HepG2 (cell line): ENCODE measurements at regions not wholly inside any gene's neighbourhood (a gene's known extent, or its start where the extent isn't known, plus 50 kb on each side); places are given as distances from the start of the nearest gene placed in this dataset.
"Not testable (repeated sequence)": the region's sequence is repeated elsewhere in the genome, so short reads cannot be mapped to it uniquely, and the experiment has no call there.

Source experiments
- ATAC-seq: fragments of 200-7000 bp; cut with Tn5 transposase; 3 replicates; pipeline ENCODE4 v1.9.1; 2020; ENCODE audit warnings: mild to moderate bottlenecking, moderate library complexity
- BruUV-seq: library from RNA; stranded (reverse); fragments of 400-500 nt; replicated peaks from 2 replicates; lab custom pipeline; 2021; lab: Mats Ljungman, UMichigan
- CTCF ChIA-PET: fragments of 300-600 bp; formaldehyde crosslinking; extraction: SDS; loops from one replicate; lab custom pipeline; 2021; ENCODE audit warnings: low total read pairs, inconsistent platforms, low intra/inter-chr PET ratio; lab: Yijun Ruan, JAX
- POLR2A ChIA-PET: fragments of 350-600 bp; sonication (Branson Sonifier 250); formaldehyde crosslinking; loops from one replicate; lab custom pipeline; 2020; ENCODE audit warnings: antibody characterized with exemption, inconsistent platforms; lab: Yijun Ruan, JAX
- DNase-seq: peaks from one replicate; pipeline ENCODE4 v3.0.0-alpha.2; 2015; ENCODE audit warnings: low spot score
- FAIRE-seq: peaks from 3 replicates; lab custom pipeline; 2011; peaks lifted over from hg19 to GRCh38; lab: Jason Lieb, UNC
- H2AFZ ChIP-seq: one replicate; pipeline ENCODE4 v1.6.1; 2011; ENCODE audit warnings: low read length, inconsistent platforms
- H3K27ac ChIP-seq: fragments of 300-600 bp; 3 replicates; pipeline ENCODE4 v1.8.0; 2011; ENCODE audit warnings: mixed run types, mild to moderate bottlenecking, mixed read lengths, low read length, inconsistent platforms; ENCODE audit not compliant: insufficient read depth; ENCODE audit errors: extremely low read length
- H3K27me3 ChIP-seq, 2 experiments: fragments of 200-600 bp in 1 of 2; 2 replicates in 1 of 2; 3 replicates in 1 of 2; pipeline versions ENCODE4 v1.6.0 to v1.8.0; 2011; ENCODE audit warnings: low read length in 2 of 2, mild to moderate bottlenecking in 2 of 2, moderate library complexity in 2 of 2, inconsistent platforms in 1 of 2; ENCODE audit not compliant: insufficient read depth in 2 of 2, control insufficient read depth in 1 of 2
- H3K36me3 ChIP-seq, 2 experiments: fragments of 200-600 bp in 1 of 2; replicated peaks in 1 of 2; 2 replicates in 1 of 2; 3 replicates in 1 of 2; pipeline versions ENCODE4 v1.5.1 to v1.8.0; 2011; ENCODE audit warnings: low read length in 2 of 2, inconsistent platforms in 1 of 2; ENCODE audit not compliant: insufficient read depth in 2 of 2, control insufficient read depth in 1 of 2
- H3K4me1 ChIP-seq: 2 replicates; pipeline ENCODE4 v1.5.1; 2012; ENCODE audit warnings: low read length, inconsistent platforms; ENCODE audit not compliant: insufficient read depth
- H3K4me2 ChIP-seq: 2 replicates; pipeline ENCODE4 v1.6.0; 2011; ENCODE audit warnings: low read depth, low read length, inconsistent platforms
- H3K4me3 ChIP-seq, 3 experiments: fragments of 200-600 bp in 1 of 3; sonication (generic), shearing (Covaris generic) in 1 of 3; replicated peaks in 1 of 3; 2 replicates each; pipeline ENCODE4 v1.5.1; 2011 to 2016; ENCODE audit warnings: low read length in 3 of 3, inconsistent platforms in 2 of 3, low read depth in 2 of 3, mild to moderate bottlenecking in 2 of 3, control low read depth in 1 of 3, mixed read lengths in 1 of 3; ENCODE audit not compliant: insufficient read depth in 1 of 3
- H3K79me2 ChIP-seq: one replicate; pipeline ENCODE4 v1.6.1; 2011; ENCODE audit warnings: low read length, inconsistent platforms; ENCODE audit not compliant: insufficient read depth
- H3K9ac ChIP-seq: 2 replicates; pipeline ENCODE4 v1.6.0; 2011; ENCODE audit warnings: mild to moderate bottlenecking, low read depth, low read length, inconsistent platforms; ENCODE audit not compliant: insufficient read depth
- H3K9me3 ChIP-seq: 2 replicates; pipeline ENCODE4 v1.5.1; 2012; ENCODE audit warnings: mild to moderate bottlenecking, low read length
- H4K20me1 ChIP-seq: 2 replicates; pipeline ENCODE4 v1.6.0; 2011; ENCODE audit warnings: inconsistent platforms, mild to moderate bottlenecking, low read length, moderate library complexity; ENCODE audit not compliant: insufficient read depth
- GABPB1 ChIP-seq: IDR thresholded peaks from 2 replicates; pipeline ENCODE4 v1.6.1; 2016; ENCODE audit warnings: mild to moderate bottlenecking, missing genetic modification reagents, moderate library complexity, missing compliant biosample characterization
- ISX ChIP-seq: sonication (generic); formaldehyde crosslinking; conservative IDR thresholded peaks from 2 replicates; pipeline ENCODE4 v1.5.0; 2020; ENCODE audit warnings: missing genetic modification reagents
- KAT8 ChIP-seq: IDR thresholded peaks from 2 replicates; pipeline ENCODE4 v1.6.1; 2016; ENCODE audit warnings: missing genetic modification reagents, missing compliant biosample characterization
- THAP8 ChIP-seq: sonication (generic); formaldehyde crosslinking; IDR thresholded peaks from 2 replicates; pipeline ENCODE4 v1.5.1; 2020; ENCODE audit warnings: missing genetic modification reagents, mild to moderate bottlenecking, borderline replicate concordance
- ZNF329 ChIP-seq: sonication (generic); formaldehyde crosslinking; IDR thresholded peaks from 2 replicates; pipeline ENCODE4 v1.9.0; 2021; ENCODE audit warnings: low read depth, mild to moderate bottlenecking, missing genetic modification reagents
- ZNF546 ChIP-seq: sonication (generic); formaldehyde crosslinking; conservative IDR thresholded peaks from 2 replicates; pipeline ENCODE4 v1.8.1; 2023; ENCODE audit warnings: mild to moderate bottlenecking, missing genetic modification reagents
- whole genome bisulfite sequencing: methylation state at CpG from one replicate; pipeline ENCODE4 v1.1.6; 2017; ENCODE audit warnings: low lambda C conversion rate; 5-methylcytosine and 5-hydroxymethylcytosine counted together
- in situ Hi-C: cut with HindIII; loops from 2 replicates; pipeline ENCODE4 v1.10.0; 2017; ENCODE audit warnings: low pct_unique_long_range_greater_than_20kb; ENCODE audit not compliant: extremely low pct_ligation_motif_present
- intact Hi-C: fragments of 100-400 bp; cut with micrococcal nuclease; formaldehyde crosslinking; loops from one replicate; pipeline ENCODE4 v1.10.0; 2022; ENCODE audit not compliant: unreplicated experiment

GRCh38 chr11:89590008-89590632, 98.9 kb upstream of the NOX4 start:
- 50% methylated on average over 4 of the region's 5 CpGs for WGBS
- DNase-seq, H3K36me3 ChIP-seq, H3K4me3 ChIP-seq, ATAC-seq, H3K27me3 ChIP-seq, CTCF ChIA-PET, intact Hi-C loops, H3K4me1 ChIP-seq, H3K9ac ChIP-seq, H2AFZ ChIP-seq, POLR2A ChIA-PET, in situ Hi-C loops, H3K9me3 ChIP-seq, H3K4me2 ChIP-seq, BruUV-seq, H3K27ac ChIP-seq, FAIRE-seq, H4K20me1 ChIP-seq, H3K79me2 ChIP-seq: not testable (repeated sequence)

- H3K36me3 ChIP-seq, in situ Hi-C loops, H3K79me2 ChIP-seq, H3K4me2 ChIP-seq, H3K9ac ChIP-seq, H3K27ac ChIP-seq, H3K9me3 ChIP-seq, CTCF ChIA-PET, intact Hi-C loops, DNase-seq, ATAC-seq, H3K4me3 ChIP-seq, H4K20me1 ChIP-seq, H3K4me1 ChIP-seq, H2AFZ ChIP-seq, FAIRE-seq, POLR2A ChIA-PET, BruUV-seq, H3K27me3 ChIP-seq: not testable (repeated sequence)
- WGBS = 36% methylated on average over 1 of the region's 1 CpG
Observed at GRCh38 chr11:89601263-89601662, 108.8 kb upstream of the TRIM77 start.

GRCh38 chr11:89604281-89604680, 105.8 kb upstream of the TRIM77 start:
- DNase-seq = no peak
- Histone ChIP-seq H3K9me3 (no peaks in the 10 kb centered on the region; the same call in 1 of the 2 replicates), H3K36me3 (no peaks in the 10 kb centered on the region), H3K9ac (no peak overlapping the region), H4K20me1 (no peaks in the 10 kb centered on the region), H2AFZ (no peak overlapping the region), H3K4me3 (no peak overlapping the region), H3K4me1 (peaks cover 14% of the 10 kb centered on the region), H3K27ac (no peak overlapping the region), H3K27me3 (no peaks in the 10 kb centered on the region), H3K79me2 (no peaks in the 10 kb centered on the region), H3K4me2 (no peak overlapping the region)
- no TSS peak for BruUV-seq
- intact Hi-C loops = no loop called here
- no peak for ATAC-seq
- POLR2A ChIA-PET = no interaction called here
- TF ChIP-seq ZNF329 (CRISPR knock-in tag) (no peak), GABPB1 (no peak), ISX (no peak), ZNF546 (CRISPR knock-in tag) (no peak), THAP8 (no peak), KAT8 (CRISPR knock-in tag) (no peak)
- in situ Hi-C loops = no loop called here
- CTCF ChIA-PET = no interaction called here
- WGBS = 53% methylated on average over 4 of the region's 4 CpGs
- no peak for FAIRE-seq
